HG03565 (cell line): ENCODE measurements at regions not wholly inside any gene's neighbourhood (a gene's known extent, or its start where the extent isn't known, plus 50 kb on each side); places are given as distances from the start of the nearest gene placed in this dataset.

Experiments used
- ATAC-seq: cut with Tn5 transposase; IDR thresholded peaks from one replicate; pipeline ENCODE4 v1.9.1; 2021; ENCODE audit warnings: mild to moderate bottlenecking, moderate library complexity; ENCODE audit not compliant: unreplicated experiment

DNA sequence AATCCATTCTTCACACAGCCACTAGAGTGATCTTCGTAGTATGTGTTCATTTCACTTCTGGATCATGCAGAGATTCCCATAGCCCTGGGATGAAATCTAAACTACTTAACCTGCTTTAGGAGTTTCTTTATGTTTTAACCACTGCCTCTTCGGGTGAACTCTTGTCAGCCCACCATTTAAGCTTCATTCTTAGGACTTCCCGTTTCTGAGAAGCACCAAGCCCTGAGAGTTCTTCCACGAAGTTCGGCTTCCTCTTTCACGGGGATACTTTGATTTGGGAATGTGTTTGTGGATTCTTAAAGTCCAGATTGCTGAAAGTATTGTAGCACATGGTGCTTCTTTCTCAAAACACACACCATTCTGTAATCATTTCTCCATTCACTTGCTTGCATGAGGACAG is 205.0 kb downstream of the UBE2E3 start:
- no peak for ATAC-seq

DNA sequence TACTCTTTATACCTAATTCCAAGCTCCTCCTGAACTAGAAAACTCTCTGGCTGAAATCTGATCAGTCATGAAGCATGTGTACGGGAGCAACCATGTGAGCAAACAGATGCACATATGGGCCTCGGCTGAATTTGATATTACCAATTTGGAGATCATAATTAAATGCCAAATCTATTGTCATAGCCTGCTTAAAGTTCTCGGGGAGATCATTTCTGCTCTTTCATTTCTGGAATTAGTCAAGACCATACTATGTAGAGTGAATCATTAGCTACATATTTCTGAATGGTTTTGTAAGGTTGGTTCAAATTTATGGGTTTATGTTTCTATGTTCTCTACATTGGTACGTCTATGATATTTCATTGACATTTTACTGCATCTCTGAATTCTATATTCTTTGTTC is 205.5 kb downstream of the UBE2E3 start:
- ATAC-seq, result no peak

DNA sequence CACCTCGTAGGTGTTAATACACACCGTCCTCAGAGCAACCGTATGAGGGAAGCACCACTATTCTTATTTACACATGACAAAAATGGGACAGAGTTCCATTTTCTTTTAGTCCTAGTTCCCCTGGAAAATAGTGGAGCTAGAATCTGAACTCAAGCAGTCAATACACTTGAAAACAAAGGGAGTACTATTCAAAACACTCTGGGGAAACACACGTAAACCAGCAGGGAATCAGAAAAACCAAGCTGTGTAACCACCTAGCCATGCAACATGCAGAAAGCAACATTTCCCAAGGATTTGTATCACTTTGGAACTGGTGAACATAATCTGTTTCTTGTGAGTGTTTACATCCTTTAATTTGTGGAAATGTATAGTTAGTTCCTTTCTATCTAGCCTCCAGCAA is 208.2 kb downstream of the UBE2E3 start:
- no peak for ATAC-seq

DNA sequence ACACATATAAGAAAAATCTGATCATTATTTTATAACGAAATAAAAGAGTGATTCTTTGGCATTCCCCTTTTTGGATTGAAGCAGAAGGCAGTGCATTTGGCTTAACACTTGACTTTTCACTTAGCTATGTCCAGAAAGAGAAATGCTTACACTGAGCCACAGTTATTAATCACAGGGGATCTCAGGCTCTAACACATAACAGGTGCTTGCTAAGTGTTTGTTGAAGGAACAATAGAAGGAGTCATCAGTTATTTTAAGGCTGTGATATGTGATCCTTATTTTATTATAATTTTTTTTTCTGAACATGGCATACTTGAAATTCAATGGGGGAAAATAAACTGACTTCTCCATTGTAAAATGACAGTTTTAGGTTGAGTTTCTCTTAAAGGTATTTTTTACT is 209.5 kb downstream of the UBE2E3 start:
- no peak for ATAC-seq

DNA sequence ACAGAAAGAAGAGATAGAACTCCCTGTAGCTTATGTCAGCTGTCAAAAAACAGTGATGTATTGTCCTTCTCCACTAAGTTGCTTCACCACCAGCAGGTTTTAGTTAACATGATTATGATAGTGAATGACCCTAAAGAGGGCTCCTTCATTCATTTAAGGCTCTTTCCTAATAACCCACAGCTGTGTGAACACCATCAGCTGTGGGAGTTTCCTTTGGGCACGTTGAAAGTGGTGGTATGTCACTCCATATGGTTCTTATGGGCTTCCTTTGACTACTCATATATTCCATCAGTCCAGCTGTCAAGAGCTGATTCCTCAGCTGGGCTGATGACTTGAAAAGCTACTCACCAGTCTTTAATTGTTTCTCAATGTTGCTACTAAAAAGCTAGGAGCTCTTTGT is 210.3 kb downstream of the UBE2E3 start:
- ATAC-seq, result no peak

DNA sequence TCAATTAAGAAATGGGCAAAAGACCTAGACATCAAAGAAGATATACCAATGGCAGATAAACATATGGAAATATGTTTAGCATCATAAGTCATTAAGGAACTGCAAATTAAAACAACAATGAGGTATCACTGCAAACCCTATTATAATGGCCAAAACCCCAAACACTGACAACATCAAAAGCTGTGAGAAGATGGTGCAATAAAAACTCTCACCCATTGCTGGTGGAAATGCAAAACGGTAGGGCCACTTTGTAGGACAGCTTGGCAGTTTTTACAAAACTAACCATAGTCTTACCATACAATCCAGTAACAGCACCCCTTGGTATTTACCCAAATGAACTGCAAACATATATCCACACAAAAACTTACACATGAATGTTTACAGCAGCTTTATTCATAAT is 213.1 kb downstream of the UBE2E3 start:
- no peak for ATAC-seq

DNA sequence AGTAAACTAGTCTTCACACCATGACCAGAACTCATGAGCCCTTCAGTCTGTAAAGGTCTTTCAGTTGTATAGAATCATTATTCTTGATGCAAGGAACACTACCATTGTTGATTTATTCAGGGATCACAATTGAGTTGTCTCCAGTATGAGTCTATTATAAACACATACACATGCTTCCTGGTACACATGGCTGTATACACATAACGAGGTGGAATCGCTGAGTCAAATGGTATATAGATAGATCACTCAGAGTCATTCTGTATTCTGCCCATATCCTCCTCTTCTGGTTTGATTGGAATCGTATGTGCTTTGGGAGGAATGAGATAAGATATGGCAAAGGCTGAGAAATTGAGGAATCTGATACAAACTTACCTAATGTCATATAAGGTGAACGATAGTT is 216.0 kb downstream of the UBE2E3 start:
- ATAC-seq, result no peak

DNA sequence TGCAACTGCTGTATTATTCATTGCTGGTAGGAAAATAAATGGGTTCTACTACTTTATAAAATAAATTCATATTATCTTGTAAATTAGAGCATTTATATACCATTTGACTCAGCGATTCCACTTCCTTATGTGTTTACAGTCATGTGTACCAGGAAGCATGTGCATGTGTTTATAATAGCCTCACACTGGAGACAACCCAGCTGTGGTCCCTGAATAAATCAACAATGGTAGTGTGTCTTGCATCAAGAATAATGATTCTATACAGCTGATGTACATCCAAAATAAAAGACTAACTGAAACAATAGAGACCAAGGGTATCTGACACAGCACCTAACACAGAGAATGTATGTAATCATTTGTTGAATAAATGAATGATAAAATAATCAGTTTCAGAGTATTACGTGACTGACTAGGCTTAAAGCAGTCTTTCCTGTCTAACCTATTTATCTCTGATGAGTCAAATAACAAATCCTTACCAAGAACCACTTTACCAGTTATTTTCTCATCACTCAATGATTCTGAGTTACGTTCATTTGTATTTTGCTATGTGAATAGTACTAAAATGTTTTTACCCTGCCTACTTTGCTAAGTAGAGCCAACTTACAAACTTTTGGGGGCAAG is 216.8 kb downstream of the UBE2E3 start:
- no peak for ATAC-seq

DNA sequence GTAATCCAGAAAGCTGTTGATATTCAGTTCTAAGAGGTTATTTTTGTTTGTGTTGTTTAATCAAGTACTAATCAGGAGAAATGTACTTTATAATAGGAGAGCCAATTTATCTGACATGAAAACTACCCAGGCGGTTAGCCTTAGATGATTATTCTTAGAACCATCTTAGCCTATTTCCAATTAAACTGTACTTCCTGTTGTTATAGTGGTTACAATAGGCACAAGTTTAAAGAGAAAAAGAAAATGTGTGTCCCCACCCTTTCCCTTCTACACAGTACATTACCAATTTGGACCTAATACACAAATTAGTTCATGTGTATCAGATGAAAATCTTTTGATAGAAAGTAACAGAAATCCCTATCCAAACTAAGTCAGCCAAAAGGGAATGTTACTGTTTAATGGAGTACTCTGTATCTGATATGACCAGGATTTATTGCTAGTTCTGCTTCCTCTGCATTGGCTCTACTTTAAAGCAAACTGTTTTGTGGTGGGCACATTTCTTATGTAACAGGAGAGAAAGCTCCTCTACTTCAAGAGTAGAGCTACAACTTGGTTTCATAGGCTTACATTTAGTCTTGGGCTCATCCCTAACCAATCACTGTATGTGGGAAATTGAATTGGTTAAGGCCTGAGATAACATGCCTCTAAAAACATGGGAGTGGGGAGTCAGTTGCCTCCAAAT is 217.9 kb downstream of the UBE2E3 start:
- no peak for ATAC-seq

DNA sequence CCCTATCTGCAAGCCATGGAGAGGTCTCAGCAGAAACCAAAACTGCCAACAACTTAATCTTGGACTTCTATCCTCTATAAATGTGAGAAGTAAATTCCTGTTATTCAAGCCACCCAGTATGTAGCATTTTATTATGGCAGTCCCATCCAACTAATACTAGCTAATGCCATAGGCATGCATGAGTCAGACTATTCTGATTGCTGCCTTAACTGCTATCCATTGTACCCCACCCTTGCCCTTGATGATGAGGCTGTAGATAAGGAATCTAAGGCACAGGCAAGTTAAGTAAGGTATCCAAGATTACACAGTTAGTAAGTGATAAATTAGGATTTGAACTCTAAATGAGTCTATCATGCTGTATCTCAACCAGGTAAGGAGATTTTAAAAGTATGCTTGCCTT is 223.0 kb downstream of the UBE2E3 start:
- no peak for ATAC-seq

DNA sequence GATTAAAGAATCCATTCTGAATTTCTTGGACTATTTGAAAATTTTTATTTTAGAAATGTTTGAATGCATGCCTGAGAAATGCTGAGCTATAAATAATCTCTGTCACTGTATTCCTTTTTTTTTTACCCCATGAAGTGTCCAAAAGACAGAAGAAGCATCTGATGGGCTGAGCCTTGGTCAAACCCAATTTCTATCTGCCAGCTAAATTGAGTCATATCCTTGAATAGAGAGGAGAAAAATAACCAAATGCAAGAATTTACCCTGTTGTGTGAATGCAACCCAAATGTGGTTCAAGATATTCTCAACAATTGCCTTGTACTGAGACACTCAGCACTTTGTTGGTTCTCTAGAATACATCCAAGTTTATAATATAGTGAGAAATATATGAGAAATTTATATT is 223.5 kb downstream of the UBE2E3 start:
- no peak for ATAC-seq

DNA sequence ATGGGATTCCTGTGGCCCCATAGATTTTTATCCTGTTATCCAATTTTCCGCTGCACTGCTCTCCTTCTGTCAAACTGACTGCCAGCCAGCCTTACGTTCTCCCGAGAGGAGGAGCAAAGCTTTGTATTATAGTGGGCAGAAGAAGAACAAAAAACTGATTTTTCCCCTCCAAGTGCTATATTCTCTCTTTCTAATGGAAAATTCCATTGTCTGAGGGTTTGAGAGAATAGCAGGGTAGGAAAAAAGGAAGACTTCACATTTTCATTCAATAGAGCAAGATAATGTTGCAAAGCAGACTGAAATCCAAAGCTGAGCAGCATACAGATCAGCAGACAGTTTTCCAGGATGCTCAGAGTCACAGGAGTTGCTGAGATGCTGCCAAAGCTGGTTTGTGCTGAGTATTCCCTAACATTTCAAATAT is 238.0 kb downstream of the UBE2E3 start:
- no peak for ATAC-seq

DNA sequence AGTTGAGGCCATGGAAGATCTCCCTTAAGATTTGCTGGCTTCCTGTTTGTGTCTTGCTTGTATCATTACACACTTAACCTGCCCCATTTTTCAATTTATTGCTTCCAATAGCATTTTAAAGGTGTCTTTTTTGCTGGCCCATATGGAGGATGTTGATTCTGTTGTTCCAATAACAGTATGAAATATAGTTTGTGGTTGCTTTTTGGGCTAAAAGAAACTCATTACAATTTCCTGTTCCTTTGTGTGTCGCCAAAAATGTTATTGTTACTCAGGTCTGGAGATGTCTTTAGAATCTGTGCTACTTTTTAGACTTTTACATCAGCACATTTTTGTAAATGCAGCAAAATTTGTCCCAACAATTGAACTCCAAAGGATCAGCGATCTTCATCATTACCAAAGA is 234.0 kb upstream of the ITGA4 start:
- ATAC-seq, result no peak

DNA sequence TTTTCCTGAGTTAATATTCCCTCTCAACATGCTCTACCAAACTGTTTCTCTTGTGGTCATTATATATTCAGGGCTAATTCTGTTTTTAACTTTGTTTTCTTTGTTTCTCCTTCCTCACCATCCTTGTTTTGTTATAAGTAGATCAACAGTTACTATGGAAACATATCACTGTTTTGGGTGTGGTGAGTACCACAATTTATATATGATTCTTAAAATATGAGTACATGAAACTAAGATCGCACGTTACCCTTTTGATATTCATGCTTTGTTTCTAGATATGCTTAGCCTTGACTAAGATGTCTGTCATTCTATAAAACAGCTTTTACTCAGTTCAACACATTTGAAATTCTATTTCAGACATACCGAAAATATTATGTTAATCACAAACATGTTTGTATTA is 232.3 kb upstream of the ITGA4 start:
- no peak for ATAC-seq

DNA sequence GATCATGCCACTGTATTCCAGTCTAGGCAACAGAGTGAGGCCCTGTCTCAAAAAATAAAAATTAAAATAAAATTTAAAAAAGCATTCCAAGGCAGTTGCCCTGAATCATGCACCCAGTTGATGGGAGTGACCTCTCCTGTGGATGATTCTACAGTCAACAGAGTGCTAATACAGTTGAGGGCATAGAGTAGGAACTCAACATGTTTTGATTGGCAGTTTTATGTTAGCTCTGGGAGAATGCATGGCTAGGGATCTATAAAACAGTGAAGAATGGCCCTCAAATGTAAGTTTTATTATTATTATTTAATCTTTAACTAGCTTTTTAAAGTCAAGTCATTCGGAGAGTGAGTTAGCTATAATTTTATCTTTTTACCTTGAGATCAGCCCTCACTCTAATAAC is 228.5 kb upstream of the ITGA4 start:
- no peak for ATAC-seq

DNA sequence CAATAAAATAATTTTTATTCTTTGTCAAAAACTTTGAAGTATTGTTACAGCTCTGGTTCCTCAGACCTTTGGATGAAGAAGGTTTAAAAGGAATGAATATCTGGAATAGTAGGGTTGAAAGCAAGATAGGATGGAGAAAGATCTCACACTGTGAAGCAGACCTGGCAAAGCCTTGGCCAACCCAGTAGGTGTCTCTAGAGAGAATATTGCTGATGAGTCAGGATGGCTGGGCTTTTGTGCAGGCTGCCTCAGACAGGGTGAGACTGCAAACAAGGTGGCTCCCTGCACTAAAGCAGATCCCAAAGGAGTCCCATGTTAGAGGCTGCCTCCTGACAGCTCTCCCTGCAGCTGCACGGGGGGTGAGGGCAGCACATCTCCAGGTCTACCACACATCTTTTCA is 226.0 kb upstream of the ITGA4 start:
- no peak for ATAC-seq

DNA sequence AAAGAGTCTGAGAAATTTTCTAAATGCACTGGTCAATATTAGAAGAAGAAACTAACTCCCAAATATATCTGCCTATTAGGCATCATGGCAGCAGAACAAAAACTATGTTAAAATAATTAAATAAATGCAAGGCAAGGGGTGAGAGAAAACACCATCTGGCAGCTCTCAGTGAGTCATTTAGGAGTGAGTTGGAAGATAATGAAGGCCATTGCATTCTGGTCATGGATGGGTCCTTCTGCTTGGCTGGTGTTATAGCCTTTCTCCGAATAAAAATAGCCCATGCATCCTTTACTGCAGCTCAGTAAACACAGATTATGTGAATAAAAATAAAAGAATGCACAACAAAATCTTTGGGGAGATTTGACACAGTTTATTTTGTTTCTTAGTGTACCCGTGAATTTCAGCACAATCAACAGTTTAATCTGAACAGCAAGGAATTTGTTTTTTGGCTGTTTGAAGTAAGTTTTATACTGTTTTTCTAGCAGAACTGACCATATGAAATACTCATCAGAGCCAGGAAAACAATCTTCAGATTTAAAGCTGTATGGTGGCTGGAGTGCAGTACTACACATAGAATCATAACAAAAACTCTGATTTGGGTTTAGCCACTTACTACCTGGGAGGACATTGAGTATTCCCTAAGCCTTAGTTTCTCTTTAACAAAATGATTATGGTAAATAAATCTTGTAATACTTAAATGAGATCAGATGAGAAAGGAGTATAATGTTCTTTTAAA is 225.1 kb upstream of the ITGA4 start:
- ATAC-seq, result no peak

DNA sequence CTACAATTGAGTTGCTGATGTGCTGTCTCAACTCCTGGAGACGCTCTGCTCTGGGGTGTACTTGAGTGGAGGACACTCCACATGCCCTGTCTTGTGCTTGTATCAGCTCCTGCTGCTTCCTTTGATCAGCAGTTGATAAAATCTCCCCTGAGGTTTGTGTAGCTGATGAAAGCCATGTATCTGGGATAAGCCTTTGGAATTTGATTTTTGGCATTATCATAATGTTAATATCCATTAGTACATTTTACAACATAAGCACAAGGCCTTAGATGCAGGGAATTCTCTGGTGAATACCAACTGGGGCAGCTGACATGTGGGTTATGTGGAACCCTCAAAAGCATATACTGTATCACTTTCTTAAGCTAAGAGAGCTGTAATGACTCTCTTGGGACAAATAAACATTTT is 222.7 kb upstream of the ITGA4 start:
- ATAC-seq, result no peak

DNA sequence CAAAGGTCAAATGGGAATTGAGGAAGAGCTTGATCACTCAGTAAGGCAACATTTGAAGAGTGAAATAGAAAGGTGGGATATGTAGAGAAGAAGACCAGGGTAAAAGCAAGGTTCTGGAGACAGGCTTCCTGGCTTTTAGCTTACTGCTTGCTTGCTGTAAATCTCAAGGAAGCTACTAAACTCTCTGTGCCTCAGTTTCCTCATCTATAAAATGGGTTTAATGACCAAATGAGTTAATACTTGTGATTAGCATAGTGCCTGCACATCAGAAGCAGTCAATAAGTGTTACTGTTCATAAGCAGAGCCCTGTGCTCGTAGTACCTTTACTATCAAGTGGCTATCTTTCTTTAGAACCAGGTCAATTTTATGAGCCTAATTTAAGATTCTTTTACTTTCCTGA is 222.2 kb upstream of the ITGA4 start:
- ATAC-seq, result no peak

DNA sequence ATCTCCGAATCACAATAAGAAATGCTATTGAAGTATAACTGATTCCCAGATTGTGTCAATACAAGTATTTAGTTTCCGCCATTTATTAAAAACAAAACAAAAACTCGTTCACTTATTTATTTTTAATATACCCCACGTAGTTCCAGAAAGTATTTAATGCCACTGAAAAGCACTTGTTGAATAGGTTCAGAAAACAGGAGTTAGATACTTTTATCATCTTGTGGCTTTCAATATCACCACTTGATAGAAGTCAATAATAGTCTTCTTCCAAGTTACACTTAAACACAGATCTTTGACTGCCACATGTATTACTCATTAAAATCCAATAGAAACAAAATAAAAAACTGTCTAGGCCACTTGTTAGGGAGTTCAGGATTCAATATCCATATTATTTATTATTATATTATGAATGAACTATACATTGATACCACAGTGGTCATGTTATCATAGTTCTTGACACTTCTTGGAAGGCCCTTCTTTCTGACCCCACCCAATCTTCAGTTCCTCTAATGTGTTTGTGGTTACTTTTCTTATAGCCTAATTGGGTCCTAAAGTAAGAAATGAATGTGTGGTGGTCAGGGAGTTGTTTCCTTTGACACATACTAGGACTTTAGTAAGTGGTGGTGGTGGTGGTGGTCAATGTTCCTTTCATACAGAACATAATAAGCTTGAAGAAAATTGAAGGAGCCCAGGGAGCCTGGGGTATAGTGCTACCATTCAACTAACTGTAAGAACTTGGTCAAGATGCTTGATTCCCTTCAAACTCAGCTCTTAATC is 221.3 kb upstream of the ITGA4 start:
- peak; percentile 96 for ATAC-seq

DNA sequence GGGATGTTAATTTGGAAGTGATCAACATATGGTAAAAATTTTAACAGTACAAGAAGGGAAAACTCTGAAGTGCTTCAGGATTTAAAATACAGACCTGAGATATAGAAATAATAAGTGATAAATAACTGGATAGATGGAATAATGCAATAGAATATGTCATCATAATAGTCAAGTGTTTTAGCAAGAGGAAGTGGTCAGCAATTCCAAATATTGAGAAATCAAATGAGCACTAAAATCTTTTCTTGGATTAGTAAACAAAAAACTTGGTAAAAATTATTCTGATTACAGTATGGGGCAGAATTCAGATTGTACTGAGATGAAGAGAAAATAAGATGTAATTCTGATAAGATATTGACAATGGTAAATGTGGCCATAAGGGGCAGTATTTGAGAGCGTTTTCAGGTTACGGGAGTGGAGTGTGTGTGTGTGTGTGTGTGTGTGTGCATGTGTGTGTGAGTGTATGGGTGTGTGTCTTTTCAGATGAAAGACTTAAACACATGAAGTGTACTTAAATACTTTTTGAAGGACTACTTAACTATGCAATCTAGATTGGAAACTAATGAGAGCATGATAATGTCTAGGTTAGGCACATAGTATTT is 217.9 kb upstream of the ITGA4 start:
- no peak for ATAC-seq
